ENCODE measurements at regions not wholly inside any gene's neighbourhood (a gene's known extent, or its start where the extent isn't known, plus 50 kb on each side); places are given as distances from the start of the nearest gene placed in this dataset.

DNA sequence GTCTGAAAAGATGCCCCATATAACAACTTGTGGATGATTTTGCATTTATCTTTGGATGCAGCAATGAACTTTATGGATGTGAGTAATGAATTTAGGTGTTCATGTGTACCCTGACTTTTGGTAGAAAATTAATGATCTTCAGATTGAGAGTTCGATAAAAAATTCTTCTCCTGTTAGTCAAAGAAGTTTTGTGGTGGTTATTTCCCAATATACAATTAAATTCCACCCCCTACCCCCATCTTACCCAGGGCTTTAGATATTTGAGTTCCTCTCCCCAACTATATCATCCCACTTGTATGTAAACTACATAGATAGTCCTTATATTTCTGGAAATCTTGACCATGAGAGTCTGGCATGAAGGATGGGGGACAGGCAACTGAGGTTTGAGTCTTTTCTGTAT is 126.1 kb upstream of the ALDH1A3 start (continued):
- TF ChIP-seq, protein P1, sequence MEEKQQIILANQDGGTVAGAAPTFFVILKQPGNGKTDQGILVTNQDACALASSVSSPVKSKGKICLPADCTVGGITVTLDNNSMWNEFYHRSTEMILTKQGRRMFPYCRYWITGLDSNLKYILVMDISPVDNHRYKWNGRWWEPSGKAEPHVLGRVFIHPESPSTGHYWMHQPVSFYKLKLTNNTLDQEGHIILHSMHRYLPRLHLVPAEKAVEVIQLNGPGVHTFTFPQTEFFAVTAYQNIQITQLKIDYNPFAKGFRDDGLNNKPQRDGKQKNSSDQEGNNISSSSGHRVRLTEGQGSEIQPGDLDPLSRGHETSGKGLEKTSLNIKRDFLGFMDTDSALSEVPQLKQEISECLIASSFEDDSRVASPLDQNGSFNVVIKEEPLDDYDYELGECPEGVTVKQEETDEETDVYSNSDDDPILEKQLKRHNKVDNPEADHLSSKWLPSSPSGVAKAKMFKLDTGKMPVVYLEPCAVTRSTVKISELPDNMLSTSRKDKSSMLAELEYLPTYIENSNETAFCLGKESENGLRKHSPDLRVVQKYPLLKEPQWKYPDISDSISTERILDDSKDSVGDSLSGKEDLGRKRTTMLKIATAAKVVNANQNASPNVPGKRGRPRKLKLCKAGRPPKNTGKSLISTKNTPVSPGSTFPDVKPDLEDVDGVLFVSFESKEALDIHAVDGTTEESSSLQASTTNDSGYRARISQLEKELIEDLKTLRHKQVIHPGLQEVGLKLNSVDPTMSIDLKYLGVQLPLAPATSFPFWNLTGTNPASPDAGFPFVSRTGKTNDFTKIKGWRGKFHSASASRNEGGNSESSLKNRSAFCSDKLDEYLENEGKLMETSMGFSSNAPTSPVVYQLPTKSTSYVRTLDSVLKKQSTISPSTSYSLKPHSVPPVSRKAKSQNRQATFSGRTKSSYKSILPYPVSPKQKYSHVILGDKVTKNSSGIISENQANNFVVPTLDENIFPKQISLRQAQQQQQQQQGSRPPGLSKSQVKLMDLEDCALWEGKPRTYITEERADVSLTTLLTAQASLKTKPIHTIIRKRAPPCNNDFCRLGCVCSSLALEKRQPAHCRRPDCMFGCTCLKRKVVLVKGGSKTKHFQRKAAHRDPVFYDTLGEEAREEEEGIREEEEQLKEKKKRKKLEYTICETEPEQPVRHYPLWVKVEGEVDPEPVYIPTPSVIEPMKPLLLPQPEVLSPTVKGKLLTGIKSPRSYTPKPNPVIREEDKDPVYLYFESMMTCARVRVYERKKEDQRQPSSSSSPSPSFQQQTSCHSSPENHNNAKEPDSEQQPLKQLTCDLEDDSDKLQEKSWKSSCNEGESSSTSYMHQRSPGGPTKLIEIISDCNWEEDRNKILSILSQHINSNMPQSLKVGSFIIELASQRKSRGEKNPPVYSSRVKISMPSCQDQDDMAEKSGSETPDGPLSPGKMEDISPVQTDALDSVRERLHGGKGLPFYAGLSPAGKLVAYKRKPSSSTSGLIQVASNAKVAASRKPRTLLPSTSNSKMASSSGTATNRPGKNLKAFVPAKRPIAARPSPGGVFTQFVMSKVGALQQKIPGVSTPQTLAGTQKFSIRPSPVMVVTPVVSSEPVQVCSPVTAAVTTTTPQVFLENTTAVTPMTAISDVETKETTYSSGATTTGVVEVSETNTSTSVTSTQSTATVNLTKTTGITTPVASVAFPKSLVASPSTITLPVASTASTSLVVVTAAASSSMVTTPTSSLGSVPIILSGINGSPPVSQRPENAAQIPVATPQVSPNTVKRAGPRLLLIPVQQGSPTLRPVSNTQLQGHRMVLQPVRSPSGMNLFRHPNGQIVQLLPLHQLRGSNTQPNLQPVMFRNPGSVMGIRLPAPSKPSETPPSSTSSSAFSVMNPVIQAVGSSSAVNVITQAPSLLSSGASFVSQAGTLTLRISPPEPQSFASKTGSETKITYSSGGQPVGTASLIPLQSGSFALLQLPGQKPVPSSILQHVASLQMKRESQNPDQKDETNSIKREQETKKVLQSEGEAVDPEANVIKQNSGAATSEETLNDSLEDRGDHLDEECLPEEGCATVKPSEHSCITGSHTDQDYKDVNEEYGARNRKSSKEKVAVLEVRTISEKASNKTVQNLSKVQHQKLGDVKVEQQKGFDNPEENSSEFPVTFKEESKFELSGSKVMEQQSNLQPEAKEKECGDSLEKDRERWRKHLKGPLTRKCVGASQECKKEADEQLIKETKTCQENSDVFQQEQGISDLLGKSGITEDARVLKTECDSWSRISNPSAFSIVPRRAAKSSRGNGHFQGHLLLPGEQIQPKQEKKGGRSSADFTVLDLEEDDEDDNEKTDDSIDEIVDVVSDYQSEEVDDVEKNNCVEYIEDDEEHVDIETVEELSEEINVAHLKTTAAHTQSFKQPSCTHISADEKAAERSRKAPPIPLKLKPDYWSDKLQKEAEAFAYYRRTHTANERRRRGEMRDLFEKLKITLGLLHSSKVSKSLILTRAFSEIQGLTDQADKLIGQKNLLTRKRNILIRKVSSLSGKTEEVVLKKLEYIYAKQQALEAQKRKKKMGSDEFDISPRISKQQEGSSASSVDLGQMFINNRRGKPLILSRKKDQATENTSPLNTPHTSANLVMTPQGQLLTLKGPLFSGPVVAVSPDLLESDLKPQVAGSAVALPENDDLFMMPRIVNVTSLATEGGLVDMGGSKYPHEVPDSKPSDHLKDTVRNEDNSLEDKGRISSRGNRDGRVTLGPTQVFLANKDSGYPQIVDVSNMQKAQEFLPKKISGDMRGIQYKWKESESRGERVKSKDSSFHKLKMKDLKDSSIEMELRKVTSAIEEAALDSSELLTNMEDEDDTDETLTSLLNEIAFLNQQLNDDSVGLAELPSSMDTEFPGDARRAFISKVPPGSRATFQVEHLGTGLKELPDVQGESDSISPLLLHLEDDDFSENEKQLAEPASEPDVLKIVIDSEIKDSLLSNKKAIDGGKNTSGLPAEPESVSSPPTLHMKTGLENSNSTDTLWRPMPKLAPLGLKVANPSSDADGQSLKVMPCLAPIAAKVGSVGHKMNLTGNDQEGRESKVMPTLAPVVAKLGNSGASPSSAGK (IDR thresholded peaks at IDR 0.05) = no peak
- TF ChIP-seq SAFB (IDR thresholded peaks at IDR 0.05; ENCODE audit: borderline replicate concordance, low read depth, low read length) (no peak), ZNF175 (CRISPR knock-in tag; IDR thresholded peaks at IDR 0.05; ENCODE audit: low read depth) (no peak), POLR2H (tag; IDR thresholded peaks at IDR 0.05; ENCODE audit: low read depth) (no peak)
- TF ChIP-seq, protein P2, sequence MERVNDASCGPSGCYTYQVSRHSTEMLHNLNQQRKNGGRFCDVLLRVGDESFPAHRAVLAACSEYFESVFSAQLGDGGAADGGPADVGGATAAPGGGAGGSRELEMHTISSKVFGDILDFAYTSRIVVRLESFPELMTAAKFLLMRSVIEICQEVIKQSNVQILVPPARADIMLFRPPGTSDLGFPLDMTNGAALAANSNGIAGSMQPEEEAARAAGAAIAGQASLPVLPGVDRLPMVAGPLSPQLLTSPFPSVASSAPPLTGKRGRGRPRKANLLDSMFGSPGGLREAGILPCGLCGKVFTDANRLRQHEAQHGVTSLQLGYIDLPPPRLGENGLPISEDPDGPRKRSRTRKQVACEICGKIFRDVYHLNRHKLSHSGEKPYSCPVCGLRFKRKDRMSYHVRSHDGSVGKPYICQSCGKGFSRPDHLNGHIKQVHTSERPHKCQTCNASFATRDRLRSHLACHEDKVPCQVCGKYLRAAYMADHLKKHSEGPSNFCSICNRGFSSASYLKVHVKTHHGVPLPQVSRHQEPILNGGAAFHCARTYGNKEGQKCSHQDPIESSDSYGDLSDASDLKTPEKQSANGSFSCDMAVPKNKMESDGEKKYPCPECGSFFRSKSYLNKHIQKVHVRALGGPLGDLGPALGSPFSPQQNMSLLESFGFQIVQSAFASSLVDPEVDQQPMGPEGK (CRISPR knock-in tag; IDR thresholded peaks at IDR 0.05; ENCODE audit: borderline replicate concordance) = no peak
- TF ChIP-seq, protein P3, sequence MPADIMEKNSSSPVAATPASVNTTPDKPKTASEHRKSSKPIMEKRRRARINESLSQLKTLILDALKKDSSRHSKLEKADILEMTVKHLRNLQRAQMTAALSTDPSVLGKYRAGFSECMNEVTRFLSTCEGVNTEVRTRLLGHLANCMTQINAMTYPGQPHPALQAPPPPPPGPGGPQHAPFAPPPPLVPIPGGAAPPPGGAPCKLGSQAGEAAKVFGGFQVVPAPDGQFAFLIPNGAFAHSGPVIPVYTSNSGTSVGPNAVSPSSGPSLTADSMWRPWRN (IDR thresholded peaks at IDR 0.05; ENCODE audit: low read depth) = no peak
- TF ChIP-seq, protein P4, sequence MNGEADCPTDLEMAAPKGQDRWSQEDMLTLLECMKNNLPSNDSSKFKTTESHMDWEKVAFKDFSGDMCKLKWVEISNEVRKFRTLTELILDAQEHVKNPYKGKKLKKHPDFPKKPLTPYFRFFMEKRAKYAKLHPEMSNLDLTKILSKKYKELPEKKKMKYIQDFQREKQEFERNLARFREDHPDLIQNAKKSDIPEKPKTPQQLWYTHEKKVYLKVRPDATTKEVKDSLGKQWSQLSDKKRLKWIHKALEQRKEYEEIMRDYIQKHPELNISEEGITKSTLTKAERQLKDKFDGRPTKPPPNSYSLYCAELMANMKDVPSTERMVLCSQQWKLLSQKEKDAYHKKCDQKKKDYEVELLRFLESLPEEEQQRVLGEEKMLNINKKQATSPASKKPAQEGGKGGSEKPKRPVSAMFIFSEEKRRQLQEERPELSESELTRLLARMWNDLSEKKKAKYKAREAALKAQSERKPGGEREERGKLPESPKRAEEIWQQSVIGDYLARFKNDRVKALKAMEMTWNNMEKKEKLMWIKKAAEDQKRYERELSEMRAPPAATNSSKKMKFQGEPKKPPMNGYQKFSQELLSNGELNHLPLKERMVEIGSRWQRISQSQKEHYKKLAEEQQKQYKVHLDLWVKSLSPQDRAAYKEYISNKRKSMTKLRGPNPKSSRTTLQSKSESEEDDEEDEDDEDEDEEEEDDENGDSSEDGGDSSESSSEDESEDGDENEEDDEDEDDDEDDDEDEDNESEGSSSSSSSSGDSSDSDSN (IDR thresholded peaks at IDR 0.05; ENCODE audit: borderline replicate concordance in 1 of 2, low read depth in 2 of 2, low read length in 2 of 2) = no peak

Data from K562 (cell line).